SK-N-SH (cell line): ENCODE measurements at regions not wholly inside any gene's neighbourhood (a gene's known extent, or its start where the extent isn't known, plus 50 kb on each side); places are given as distances from the start of the nearest gene placed in this dataset.

ENCODE experiments used
- CTCF ChIP-seq: fragments of 200-600 bp; sonication (generic); IDR thresholded peaks from 2 replicates; pipeline ENCODE4 v1.6.1; 2017; ENCODE audit warnings: antibody characterized with exemption, mild to moderate bottlenecking, moderate library complexity
- EP300 ChIP-seq, 2 experiments: IDR thresholded peaks; 2 replicates each; pipeline versions ENCODE4 v1.4.0 to v1.6.1; 2012; ENCODE audit warnings: borderline replicate concordance in 1 of 2, low read depth in 1 of 2, low read length in 1 of 2
- EZH2phosphoT487 ChIP-seq: fragments of 200-600 bp; sonication (generic); IDR thresholded peaks from 2 replicates; pipeline ENCODE4 v1.6.1; 2017; ENCODE audit warnings: low read depth, mixed run types, mild to moderate bottlenecking, antibody characterized with exemption, moderate library complexity, borderline replicate concordance
- FOSL2 ChIP-seq: IDR thresholded peaks from 2 replicates; pipeline ENCODE4 v1.4.0; 2012; ENCODE audit warnings: low read depth, mild to moderate bottlenecking, moderate library complexity, borderline replicate concordance
- IRF3 ChIP-seq: fragments of 150-350 bp; IDR thresholded peaks from 2 replicates; pipeline ENCODE4 v1.6.1; 2016; ENCODE audit warnings: mild to moderate bottlenecking, low read depth, low read length
- MXI1 ChIP-seq: IDR thresholded peaks from 2 replicates; pipeline ENCODE4 v1.6.1; 2012; ENCODE audit warnings: mild to moderate bottlenecking, low read depth, low read length, improper control_type of control experiment
- NFIC ChIP-seq: IDR thresholded peaks from 2 replicates; pipeline ENCODE4 v1.4.0; 2012; ENCODE audit warnings: borderline replicate concordance
- PBX3 ChIP-seq: IDR thresholded peaks from 2 replicates; pipeline ENCODE4; 2012
- POLR2AphosphoS5 ChIP-seq: IDR thresholded peaks from 2 replicates; pipeline ENCODE4 v1.6.1; 2012; ENCODE audit warnings: low read depth, low read length
- RAD21 ChIP-seq: IDR thresholded peaks from 2 replicates; pipeline ENCODE4 v1.6.1; 2012; ENCODE audit warnings: mild to moderate bottlenecking, low read length
- REST ChIP-seq: IDR thresholded peaks from 2 replicates; pipeline ENCODE4 v1.6.1; 2012; ENCODE audit warnings: mild to moderate bottlenecking, low read depth, low read length, moderate library complexity
- TAF1 ChIP-seq: IDR thresholded peaks from 2 replicates; pipeline ENCODE4 v1.6.1; 2012; ENCODE audit warnings: low read depth, mild to moderate bottlenecking, low read length, moderate library complexity, borderline replicate concordance
- USF2 ChIP-seq: fragments of 150-350 bp; IDR thresholded peaks from 2 replicates; pipeline ENCODE4 v1.6.1; 2017; ENCODE audit warnings: antibody characterized with exemption, low read length, low read depth, borderline replicate concordance
- ZBTB33 ChIP-seq: IDR thresholded peaks from 2 replicates; pipeline ENCODE4 v1.4.0; 2012; ENCODE audit warnings: low read depth, borderline replicate concordance

- TF ChIP-seq RAD21 (no peak), REST (no peak), POLR2AphosphoS5 (no peak), IRF3 (no peak), CTCF (no peak), USF2 (no peak), EZH2phosphoT487 (no peak), NFIC (no peak), TAF1 (no peak), ZBTB33 (no peak), EP300 (IDR thresholded peaks at IDR 0.05; ENCODE audit: borderline replicate concordance in 1 of 2, low read depth in 1 of 2, low read length in 1 of 2) (no peak), PBX3 (no peak), MXI1 (no peak), FOSL2 (no peak)
Observed at GRCh38 chr7:29619848-29620555, 56.4 kb downstream of the PRR15 start.
